ENCODE measurements at regions not wholly inside any gene's neighbourhood (a gene's known extent, or its start where the extent isn't known, plus 50 kb on each side); places are given as distances from the start of the nearest gene placed in this dataset.

- Histone ChIP-seq H3K9me3 (ENCODE audit: control insufficient read depth in 1 of 2, low read length in 2 of 2) (no peaks in the 10 kb centered on the region), H3K4me3 (ENCODE audit: low read depth in 1 of 2, low read length in 2 of 2) (no peak overlapping the region), H3K27ac (ENCODE audit: low read length) (peak overlapping the region; percentile 7), H3K36me3 (ENCODE audit: control insufficient read depth in 1 of 2, insufficient read depth in 2 of 2, low read length in 2 of 2) (no peaks in the 10 kb centered on the region), H3K27me3 (ENCODE audit: low read depth, low read length) (no peaks in the 10 kb centered on the region), H3K4me1 (ENCODE audit: control insufficient read depth in 1 of 2, insufficient read depth in 2 of 2, low read length in 2 of 2) (peaks cover 0 to 8% of the 10 kb centered on the region in 2 donors)
These were observed 63.0 kb upstream of the TWIST2 start for GRCh38 chr2:238784671-238785527.

- Histone ChIP-seq H3K27me3 (ENCODE audit: low read depth, low read length) (no peaks in the 10 kb centered on the region), H3K27ac (ENCODE audit: low read length) (peak overlapping the region; percentile 7), H3K4me3 (ENCODE audit: low read depth in 1 of 2, low read length in 2 of 2) (no peak overlapping the region), H3K36me3 (ENCODE audit: control insufficient read depth in 1 of 2, insufficient read depth in 2 of 2, low read length in 2 of 2) (no peaks in the 10 kb centered on the region), H3K9me3 (ENCODE audit: control insufficient read depth in 1 of 2, low read length in 2 of 2) (no peaks in the 10 kb centered on the region), H3K4me1 (ENCODE audit: control insufficient read depth in 1 of 2, insufficient read depth in 2 of 2, low read length in 2 of 2) (peaks cover 0 to 8% of the 10 kb centered on the region in 2 donors)
These were observed 62.4 kb upstream of the TWIST2 start for GRCh38 chr2:238785528-238785860.

GRCh38 chr2:238786379-238786778 is 61.5 kb upstream of the TWIST2 start:
- Histone ChIP-seq H3K27me3 (ENCODE audit: low read depth, low read length) (no peaks in the 10 kb centered on the region), H3K36me3 (ENCODE audit: control insufficient read depth in 1 of 2, insufficient read depth in 2 of 2, low read length in 2 of 2) (no peaks in the 10 kb centered on the region), H3K27ac (ENCODE audit: low read length) (no peak overlapping the region), H3K4me1 (ENCODE audit: control insufficient read depth in 1 of 2, insufficient read depth in 2 of 2, low read length in 2 of 2) (peaks cover 0 to 8% of the 10 kb centered on the region in 2 donors), H3K9me3 (ENCODE audit: control insufficient read depth in 1 of 2, low read length in 2 of 2) (no peaks in the 10 kb centered on the region), H3K4me3 (ENCODE audit: low read depth in 1 of 2, low read length in 2 of 2) (no peak overlapping the region)

- H3K27ac ChIP-seq (ENCODE audit: low read length): no peak overlapping the region
These were observed 60.9 kb upstream of the TWIST2 start for GRCh38 chr2:238786792-238787490.

GRCh38 chr2:238787501-238787900 is 60.4 kb upstream of the TWIST2 start:
- peaks cover 0 to 8% of the 10 kb centered on the region in 2 donors for H3K4me1 ChIP-seq (ENCODE audit: control insufficient read depth in 1 of 2, insufficient read depth in 2 of 2, low read length in 2 of 2)
- H3K27me3 ChIP-seq (ENCODE audit: low read depth, low read length): no peaks in the 10 kb centered on the region
- no peak overlapping the region for H3K27ac ChIP-seq (ENCODE audit: low read length)
- no peaks in the 10 kb centered on the region for H3K9me3 ChIP-seq (ENCODE audit: control insufficient read depth in 1 of 2, low read length in 2 of 2)
- no peaks in the 10 kb centered on the region for H3K36me3 ChIP-seq (ENCODE audit: control insufficient read depth in 1 of 2, insufficient read depth in 2 of 2, low read length in 2 of 2)
- H3K4me3 ChIP-seq (ENCODE audit: low read depth in 1 of 2, low read length in 2 of 2): no peak overlapping the region

More at GRCh38 chr2:238786792-238787490, 60.9 kb upstream of the TWIST2 start:
- Histone ChIP-seq H3K4me1 (ENCODE audit: control insufficient read depth in 1 of 2, insufficient read depth in 2 of 2, low read length in 2 of 2) (peaks cover 0 to 8% of the 10 kb centered on the region in 2 donors), H3K36me3 (ENCODE audit: control insufficient read depth in 1 of 2, insufficient read depth in 2 of 2, low read length in 2 of 2) (no peaks in the 10 kb centered on the region), H3K9me3 (ENCODE audit: control insufficient read depth in 1 of 2, low read length in 2 of 2) (no peaks in the 10 kb centered on the region), H3K27me3 (ENCODE audit: low read depth, low read length) (no peaks in the 10 kb centered on the region), H3K4me3 (ENCODE audit: low read depth in 1 of 2, low read length in 2 of 2) (no peak overlapping the region)

- no peaks in the 10 kb centered on the region for H3K9me3 ChIP-seq (ENCODE audit: control insufficient read depth in 1 of 2, low read length in 2 of 2)
- no peaks in the 10 kb centered on the region for H3K36me3 ChIP-seq (ENCODE audit: control insufficient read depth in 1 of 2, insufficient read depth in 2 of 2, low read length in 2 of 2)
- no peak overlapping the region for H3K27ac ChIP-seq (ENCODE audit: low read length)
- peaks cover 0 to 6% of the 10 kb centered on the region in 2 donors for H3K4me1 ChIP-seq (ENCODE audit: control insufficient read depth in 1 of 2, insufficient read depth in 2 of 2, low read length in 2 of 2)
- H3K27me3 ChIP-seq (ENCODE audit: low read depth, low read length): no peaks in the 10 kb centered on the region
- no peak overlapping the region for H3K4me3 ChIP-seq (ENCODE audit: low read depth in 1 of 2, low read length in 2 of 2)
These were observed 58.5 kb upstream of the TWIST2 start for GRCh38 chr2:238789317-238789806.

- H3K4me1 ChIP-seq (ENCODE audit: control insufficient read depth in 1 of 2, insufficient read depth in 2 of 2, low read length in 2 of 2): no peaks in the 10 kb centered on the region
- no peak overlapping the region for H3K27ac ChIP-seq (ENCODE audit: low read length)
- no peaks in the 10 kb centered on the region for H3K9me3 ChIP-seq (ENCODE audit: control insufficient read depth in 1 of 2, low read length in 2 of 2)
- no peaks in the 10 kb centered on the region for H3K36me3 ChIP-seq (ENCODE audit: control insufficient read depth in 1 of 2, insufficient read depth in 2 of 2, low read length in 2 of 2)
- H3K4me3 ChIP-seq (ENCODE audit: low read depth in 1 of 2, low read length in 2 of 2): no peak overlapping the region
- H3K27me3 ChIP-seq (ENCODE audit: low read depth, low read length): no peaks in the 10 kb centered on the region
These were observed 57.6 kb upstream of the TWIST2 start for GRCh38 chr2:238790126-238790832.

GRCh38 chr2:238790833-238791230 is 57.1 kb upstream of the TWIST2 start:
- Histone ChIP-seq H3K4me3 (ENCODE audit: low read depth in 1 of 2, low read length in 2 of 2) (no peak overlapping the region), H3K27ac (ENCODE audit: low read length) (no peak overlapping the region)

GRCh38 chr2:238791354-238791753 is 56.5 kb upstream of the TWIST2 start:
- Histone ChIP-seq H3K27ac (ENCODE audit: low read length) (no peak overlapping the region), H3K9me3 (ENCODE audit: control insufficient read depth in 1 of 2, low read length in 2 of 2) (no peaks in the 10 kb centered on the region), H3K27me3 (ENCODE audit: low read depth, low read length) (no peaks in the 10 kb centered on the region), H3K4me3 (ENCODE audit: low read depth in 1 of 2, low read length in 2 of 2) (no peak overlapping the region), H3K4me1 (ENCODE audit: control insufficient read depth in 1 of 2, insufficient read depth in 2 of 2, low read length in 2 of 2) (no peaks in the 10 kb centered on the region), H3K36me3 (ENCODE audit: control insufficient read depth in 1 of 2, insufficient read depth in 2 of 2, low read length in 2 of 2) (no peaks in the 10 kb centered on the region)

More at GRCh38 chr2:238790833-238791230, 57.1 kb upstream of the TWIST2 start:
- Histone ChIP-seq H3K36me3 (ENCODE audit: control insufficient read depth in 1 of 2, insufficient read depth in 2 of 2, low read length in 2 of 2) (no peaks in the 10 kb centered on the region), H3K4me1 (ENCODE audit: control insufficient read depth in 1 of 2, insufficient read depth in 2 of 2, low read length in 2 of 2) (no peaks in the 10 kb centered on the region), H3K27me3 (ENCODE audit: low read depth, low read length) (no peaks in the 10 kb centered on the region), H3K9me3 (ENCODE audit: control insufficient read depth in 1 of 2, low read length in 2 of 2) (no peaks in the 10 kb centered on the region)

- H3K27me3 ChIP-seq (ENCODE audit: low read depth, low read length): no peaks in the 10 kb centered on the region
- H3K4me1 ChIP-seq (ENCODE audit: control insufficient read depth in 1 of 2, insufficient read depth in 2 of 2, low read length in 2 of 2): no peaks in the 10 kb centered on the region
- no peaks in the 10 kb centered on the region for H3K36me3 ChIP-seq (ENCODE audit: control insufficient read depth in 1 of 2, insufficient read depth in 2 of 2, low read length in 2 of 2)
- H3K9me3 ChIP-seq (ENCODE audit: control insufficient read depth in 1 of 2, low read length in 2 of 2): no peaks in the 10 kb centered on the region
- H3K4me3 ChIP-seq (ENCODE audit: low read depth in 1 of 2, low read length in 2 of 2): no peak overlapping the region
- H3K27ac ChIP-seq (ENCODE audit: low read length): no peak overlapping the region
These were observed 54.6 kb upstream of the TWIST2 start for GRCh38 chr2:238793306-238793705.

GRCh38 chr2:238793801-238794449 is 54.0 kb upstream of the TWIST2 start:
- Histone ChIP-seq H3K27me3 (ENCODE audit: low read depth, low read length) (no peaks in the 10 kb centered on the region), H3K27ac (ENCODE audit: low read length) (no peak overlapping the region), H3K9me3 (ENCODE audit: control insufficient read depth in 1 of 2, low read length in 2 of 2) (no peaks in the 10 kb centered on the region), H3K36me3 (ENCODE audit: control insufficient read depth in 1 of 2, insufficient read depth in 2 of 2, low read length in 2 of 2) (no peaks in the 10 kb centered on the region), H3K4me3 (ENCODE audit: low read depth in 1 of 2, low read length in 2 of 2) (no peak overlapping the region), H3K4me1 (ENCODE audit: control insufficient read depth in 1 of 2, insufficient read depth in 2 of 2, low read length in 2 of 2) (no peaks in the 10 kb centered on the region)
